A172 (cell line): ENCODE measurements at regions not wholly inside any gene's neighbourhood (a gene's known extent, or its start where the extent isn't known, plus 50 kb on each side); places are given as distances from the start of the nearest gene placed in this dataset.
A peak's percentile ranks its signal among the peaks of the same experiment; 100 is the strongest.

Experiments
- DNase-seq: peaks from one replicate; pipeline ENCODE4 v3.0.0-alpha.2; 2015; ENCODE audit warnings: low spot score

DNA sequence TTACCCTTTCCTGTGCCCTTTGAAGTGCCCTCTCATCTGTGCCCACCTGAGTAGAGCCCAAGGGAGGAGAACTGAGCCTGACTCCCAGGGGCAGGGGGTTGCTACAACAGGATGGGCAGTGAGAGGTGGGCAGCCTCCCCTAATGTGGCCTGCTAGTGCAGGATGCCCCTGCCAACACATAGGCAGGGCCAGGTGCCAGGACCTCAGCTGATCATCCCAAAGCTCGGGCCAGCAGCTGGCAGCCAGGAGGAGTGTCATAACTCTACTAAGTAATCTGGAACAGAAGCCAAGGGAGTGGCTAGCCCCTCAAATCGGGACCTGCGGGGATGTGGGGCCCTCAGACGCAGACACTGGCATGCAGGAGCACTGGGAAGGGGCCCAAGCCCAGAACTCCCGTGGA, 208.8 kb upstream of the RAB4A start:
- DNase-seq: no peak

DNA sequence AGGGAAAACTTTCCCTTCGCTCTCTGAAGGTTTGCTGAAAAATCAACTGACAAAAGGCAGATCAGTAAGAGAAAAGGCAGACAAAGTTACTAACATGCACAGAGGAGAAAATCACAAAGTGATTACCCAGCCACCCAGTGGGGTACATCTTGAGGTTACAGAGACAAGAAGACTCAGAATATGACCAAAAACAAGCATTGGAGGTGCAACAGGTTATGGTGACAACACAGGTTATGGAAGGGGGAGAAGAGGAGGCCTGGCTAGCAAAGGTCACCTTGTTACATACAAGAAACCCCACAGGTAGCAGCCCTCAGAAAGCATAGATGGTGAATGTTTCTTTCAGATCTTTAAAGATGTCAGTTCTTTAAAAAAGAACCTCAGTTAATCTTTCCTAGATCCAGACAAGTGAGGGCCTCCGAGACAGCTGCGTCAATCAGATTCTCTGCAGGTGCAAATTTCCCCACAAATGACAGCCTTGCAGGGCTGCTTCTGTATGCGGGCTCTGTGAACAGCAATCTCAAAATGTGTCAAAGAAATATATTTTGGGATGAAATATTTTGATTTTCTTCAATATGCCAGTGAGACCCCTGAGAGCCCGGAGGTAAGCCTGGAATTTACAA, 207.6 kb upstream of the RAB4A start:
- DNase-seq: no peak

GRCh38 chr1:229064320-229065168, 206.4 kb upstream of the RAB4A start:
- peak; percentile 16 for DNase-seq

DNA sequence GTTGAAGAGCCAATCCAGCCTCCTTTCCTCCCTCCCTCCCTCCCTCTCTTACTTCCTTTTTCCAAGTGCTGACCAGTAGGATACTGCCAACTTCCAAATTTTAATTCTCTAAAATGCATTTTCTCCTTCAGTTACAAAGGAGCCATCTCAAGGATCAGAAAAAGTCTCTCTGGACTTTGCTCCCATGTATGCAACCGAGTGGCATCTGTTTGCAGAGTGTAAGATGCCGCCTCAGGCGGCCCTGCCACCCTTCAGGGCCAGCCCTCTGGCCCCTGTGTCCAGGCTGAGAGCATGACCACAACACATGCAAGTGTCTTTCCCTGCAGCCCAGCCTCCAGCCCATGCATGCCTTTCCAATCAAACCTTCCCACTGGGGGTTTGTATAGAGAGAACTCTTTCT, 205.3 kb upstream of the RAB4A start:
- no peak for DNase-seq

DNA sequence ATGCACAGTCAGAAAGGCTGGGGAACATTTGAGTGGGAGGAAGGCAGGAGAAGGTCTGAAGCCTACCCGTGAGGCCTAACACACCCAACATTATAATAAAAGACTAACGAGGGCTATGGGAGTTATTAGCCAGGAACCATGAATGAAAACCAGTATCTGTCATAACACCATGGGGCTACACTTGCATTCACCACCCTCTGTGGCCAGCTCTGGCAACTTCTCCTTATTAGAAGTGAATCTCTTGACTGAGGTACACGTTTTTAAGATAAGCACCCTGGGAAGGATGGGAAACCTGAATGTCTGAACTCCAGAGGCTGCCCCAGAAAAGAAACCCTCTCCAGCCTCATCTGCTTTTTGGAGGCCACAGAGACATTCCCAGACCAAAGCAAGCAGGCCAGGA, 204.3 kb upstream of the RAB4A start:
- DNase-seq: no peak

- DNase-seq: no peak
Observed at GRCh38 chr1:229067546-229067945, 203.4 kb upstream of the RAB4A start.

- no peak for DNase-seq
Observed at GRCh38 chr1:229068270-229068987, 202.5 kb upstream of the RAB4A start.

GRCh38 chr1:229069176-229069575, 201.7 kb upstream of the RAB4A start:
- no peak for DNase-seq

DNA sequence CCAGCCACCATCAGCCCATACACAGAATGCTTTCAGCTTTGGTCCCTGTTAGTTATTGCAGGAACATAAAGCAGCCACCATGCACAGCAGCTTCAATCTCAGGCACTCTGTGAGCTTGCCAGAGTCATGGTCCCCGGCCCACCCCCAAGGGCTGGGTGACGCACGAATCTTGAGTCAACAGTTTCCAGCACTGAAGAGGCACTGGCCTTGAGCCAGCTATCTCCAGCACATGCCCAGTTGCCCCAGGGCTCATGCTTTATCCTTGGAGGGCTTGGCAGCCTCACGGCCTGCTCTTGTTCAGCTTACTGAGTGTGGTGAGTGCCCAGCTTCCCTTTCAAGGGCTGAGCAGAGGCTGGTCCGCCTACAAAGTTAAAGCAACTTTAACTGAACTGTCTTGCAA, 200.7 kb upstream of the RAB4A start:
- DNase-seq: peak; percentile 82

- no peak for DNase-seq
Observed at GRCh38 chr1:229073251-229073650, 197.7 kb upstream of the RAB4A start.

GRCh38 chr1:229075217-229075616, 195.7 kb upstream of the RAB4A start:
- peak; percentile 14 for DNase-seq

- no peak for DNase-seq
Observed at GRCh38 chr1:229075716-229076115, 195.2 kb upstream of the RAB4A start.

DNA sequence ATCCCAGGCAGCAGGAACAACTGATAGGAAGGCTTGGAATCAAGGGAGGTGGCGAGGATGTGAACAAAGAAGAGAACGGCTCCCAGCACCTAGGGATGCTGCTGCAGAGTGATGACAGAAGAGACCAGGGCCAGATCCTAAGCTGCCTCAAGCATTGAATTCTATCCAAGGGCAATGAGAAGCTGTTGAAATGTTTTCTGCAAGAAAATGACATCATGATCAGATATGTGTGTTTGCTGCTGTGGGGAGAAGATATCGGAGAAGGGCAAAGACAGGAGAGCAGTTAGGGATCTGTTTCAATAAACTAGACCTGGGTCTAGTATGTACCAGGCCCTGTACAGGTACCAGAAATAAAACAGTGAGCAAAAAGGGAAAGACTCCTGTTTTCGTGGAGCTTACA, 194.7 kb upstream of the RAB4A start:
- DNase-seq: no peak

DNA sequence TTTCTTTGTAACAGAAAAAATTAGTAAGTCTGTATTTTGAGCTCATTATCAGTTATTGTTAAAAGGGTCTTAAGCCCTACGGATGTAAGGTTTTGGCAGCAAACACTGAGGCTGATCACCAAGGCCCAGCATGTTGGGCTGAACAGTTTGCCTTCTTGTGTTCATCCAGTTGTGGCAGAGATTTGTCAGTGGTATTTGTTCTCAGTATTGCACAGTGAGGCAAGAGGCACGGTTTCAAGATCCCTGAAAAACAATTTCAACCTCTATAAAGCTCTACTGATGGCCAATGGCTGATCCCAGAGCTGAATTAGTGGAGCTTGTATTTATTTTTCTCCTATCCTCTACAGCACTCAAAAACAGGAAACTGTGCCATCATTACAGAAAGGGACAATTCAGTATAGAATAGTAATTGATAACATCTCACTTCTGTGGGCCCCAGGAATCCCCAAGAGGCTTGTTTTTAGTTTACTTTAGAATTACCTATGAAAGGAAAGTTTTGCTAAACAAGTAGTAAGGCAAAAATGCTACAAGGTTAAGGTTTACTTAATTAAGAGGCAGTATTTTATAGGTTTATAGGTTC, 191.8 kb upstream of the RAB4A start:
- no peak for DNase-seq

DNA sequence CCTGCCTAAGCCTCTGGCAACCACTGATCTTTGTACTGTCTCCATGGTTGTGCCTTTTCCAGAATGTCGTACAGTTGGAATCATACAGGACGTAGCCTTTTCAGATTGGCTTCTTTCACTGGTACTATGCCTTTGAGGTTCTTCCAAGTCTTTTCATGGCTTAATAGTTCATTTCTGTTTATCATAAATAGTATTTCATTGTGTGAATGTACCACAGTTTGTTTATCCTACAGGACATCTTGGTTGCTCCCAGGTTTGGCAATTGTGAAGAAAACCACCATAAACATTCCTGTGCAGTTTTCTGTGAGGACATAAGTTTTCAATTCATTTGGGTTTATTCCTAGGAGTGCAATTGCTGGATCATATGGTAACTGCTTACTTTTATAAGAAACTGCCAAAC, 190.6 kb upstream of the RAB4A start:
- no peak for DNase-seq

DNA sequence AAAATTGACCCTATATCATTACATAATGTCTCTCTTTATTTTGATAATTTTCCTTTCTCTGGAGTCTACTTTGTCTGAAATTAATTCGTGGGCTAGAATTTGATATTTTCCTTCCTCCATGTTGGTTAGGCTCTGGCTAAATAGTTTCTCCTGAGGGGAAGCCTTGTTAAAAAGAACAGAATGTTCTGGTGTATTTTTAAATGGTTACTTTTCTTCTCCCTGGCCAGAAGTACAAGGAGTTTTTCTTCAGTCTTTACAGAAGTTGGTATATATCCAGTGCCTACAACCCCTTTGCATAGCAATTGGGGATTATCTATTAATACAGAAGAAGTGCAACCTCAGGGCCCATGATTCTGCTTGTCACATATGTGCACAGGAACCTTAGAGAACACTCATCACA, 185.6 kb upstream of the RAB4A start:
- no peak for DNase-seq

- peak; percentile 31 for DNase-seq
Observed at GRCh38 chr1:229086091-229086490, 184.8 kb upstream of the RAB4A start.

DNA sequence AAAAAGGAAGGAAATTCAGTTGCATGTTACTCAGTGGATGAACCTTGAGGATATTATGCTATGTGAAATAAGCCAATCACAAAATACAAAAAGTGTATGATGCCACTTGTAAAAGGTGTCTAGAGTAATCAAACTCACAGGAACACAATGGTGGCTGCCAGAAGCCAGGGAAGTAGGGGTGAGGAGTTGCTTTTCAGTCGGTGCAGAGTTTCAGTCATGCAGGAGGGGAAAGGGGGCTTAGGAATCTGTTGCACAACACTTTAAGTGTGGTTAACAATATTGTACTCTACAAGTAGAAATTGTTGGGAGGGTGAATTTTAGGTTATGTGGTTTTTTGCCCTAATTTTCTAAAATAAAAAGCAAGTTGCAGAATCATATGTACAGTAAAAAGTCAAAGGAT, 184.2 kb upstream of the RAB4A start:
- no peak for DNase-seq

DNA sequence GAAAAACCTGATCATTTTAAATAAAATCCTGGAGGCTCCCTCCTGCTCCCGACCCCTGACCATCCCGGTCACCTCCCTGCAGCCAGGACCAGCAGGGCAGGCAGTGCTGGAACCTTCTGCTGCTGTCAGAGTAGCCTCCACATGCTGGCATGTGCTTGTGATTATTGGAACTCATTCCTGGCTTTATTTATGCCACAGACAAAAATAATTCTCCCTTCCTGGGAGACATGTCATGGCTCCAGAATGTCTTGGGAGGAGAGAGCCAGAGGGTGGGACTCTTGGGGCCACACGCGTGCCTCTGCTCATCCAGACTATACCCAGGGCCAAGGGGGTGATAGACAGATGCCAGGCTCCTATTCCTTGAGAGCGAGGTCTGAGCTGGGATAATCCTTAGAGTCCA, 183.6 kb upstream of the RAB4A start:
- no peak for DNase-seq

DNA sequence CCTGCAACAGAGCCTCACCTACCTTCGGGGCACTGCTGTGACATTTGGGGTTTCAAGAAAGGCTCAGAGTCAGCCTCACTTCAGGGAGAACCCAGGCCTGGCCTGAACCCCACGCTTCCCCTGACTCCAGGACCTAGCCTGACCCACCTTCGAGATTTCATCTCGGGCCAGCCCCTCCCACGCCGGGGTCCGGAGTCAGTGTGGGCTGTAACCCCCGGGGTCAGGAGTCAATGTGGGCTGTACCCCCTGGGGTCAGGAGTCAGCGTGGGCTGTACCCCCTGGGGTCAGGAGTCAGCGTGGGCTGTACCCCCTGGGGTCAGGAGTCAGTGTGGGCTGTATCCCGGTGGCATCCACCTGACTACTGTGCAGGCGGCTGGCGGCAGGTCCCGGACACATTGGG, 183.0 kb upstream of the RAB4A start:
- no peak for DNase-seq

- no peak for DNase-seq
Observed at GRCh38 chr1:229088711-229089110, 182.2 kb upstream of the RAB4A start.

DNA sequence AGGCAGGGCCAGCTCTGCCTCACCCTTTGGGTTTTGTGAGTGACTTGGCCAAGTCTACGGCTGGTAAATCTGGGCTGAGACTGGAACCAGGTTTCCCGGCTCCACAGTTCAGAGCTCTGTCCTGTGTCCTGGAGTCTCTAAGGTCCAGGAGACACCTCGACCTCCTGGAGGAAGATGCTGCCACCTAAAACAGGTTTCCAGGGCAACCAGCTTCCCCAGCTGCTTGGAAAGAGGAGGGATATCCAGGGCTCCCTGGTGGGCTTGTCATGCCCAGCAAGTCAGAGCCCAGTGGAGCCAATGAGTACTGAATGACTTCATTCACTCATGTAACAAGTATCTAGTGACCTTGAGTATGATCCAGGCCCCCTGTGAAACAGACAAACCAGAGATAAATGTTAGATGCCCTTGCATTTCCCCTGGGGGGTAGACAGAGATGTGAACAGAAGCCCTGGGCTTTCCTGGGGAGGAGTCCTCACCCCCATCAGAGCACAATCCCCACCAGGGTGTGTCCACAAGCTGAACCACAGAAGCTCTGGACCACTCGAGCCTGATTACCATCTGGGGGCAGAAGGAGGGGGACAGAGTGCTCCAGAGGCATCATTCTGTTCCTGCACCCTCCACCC, 181.2 kb upstream of the RAB4A start:
- DNase-seq: no peak
